SH-SY5Y (cell line): ENCODE measurements at regions not wholly inside any gene's neighbourhood (a gene's known extent, or its start where the extent isn't known, plus 50 kb on each side); places are given as distances from the start of the nearest gene placed in this dataset.
A peak's percentile ranks its signal among the peaks of the same experiment; 100 is the strongest.

ENCODE experiments used
- GATA2 ChIP-seq: IDR thresholded peaks from 2 replicates; pipeline ENCODE4 v1.6.1; 2011; ENCODE audit warnings: mild to moderate bottlenecking, low read depth, low read length
- GATA3 ChIP-seq: IDR thresholded peaks from 2 replicates; pipeline ENCODE4 v1.6.1; 2011; ENCODE audit warnings: low read depth, mild to moderate bottlenecking, low read length, moderate library complexity

- no peak for TF ChIP-seq GATA3
- TF ChIP-seq GATA2 = no peak
These were observed 360.6 kb upstream of the ADARB2 start for GRCh38 chr10:2097937-2098336.

DNA sequence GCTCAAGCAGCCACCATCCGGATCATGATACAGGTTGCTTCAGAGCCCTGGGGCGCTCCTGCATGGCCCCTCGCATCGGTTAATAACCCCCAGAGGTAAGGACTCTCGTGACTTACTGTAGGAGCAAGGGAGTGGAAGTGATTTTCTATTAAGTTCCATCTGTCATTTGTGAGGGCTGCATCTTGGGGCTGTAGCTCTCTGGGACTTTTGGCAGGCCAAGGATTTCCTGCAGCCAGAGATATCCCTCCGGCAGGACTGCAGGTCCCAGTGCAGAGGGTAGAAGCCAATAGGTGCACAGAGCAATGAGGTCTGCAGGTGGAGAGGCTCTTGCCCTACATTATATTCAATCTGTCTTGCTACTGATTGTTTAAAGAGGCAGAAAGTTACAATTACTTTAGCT lies 356.8 kb upstream of the ADARB2 start:
- no peak for TF ChIP-seq GATA2
- no peak for TF ChIP-seq GATA3

DNA sequence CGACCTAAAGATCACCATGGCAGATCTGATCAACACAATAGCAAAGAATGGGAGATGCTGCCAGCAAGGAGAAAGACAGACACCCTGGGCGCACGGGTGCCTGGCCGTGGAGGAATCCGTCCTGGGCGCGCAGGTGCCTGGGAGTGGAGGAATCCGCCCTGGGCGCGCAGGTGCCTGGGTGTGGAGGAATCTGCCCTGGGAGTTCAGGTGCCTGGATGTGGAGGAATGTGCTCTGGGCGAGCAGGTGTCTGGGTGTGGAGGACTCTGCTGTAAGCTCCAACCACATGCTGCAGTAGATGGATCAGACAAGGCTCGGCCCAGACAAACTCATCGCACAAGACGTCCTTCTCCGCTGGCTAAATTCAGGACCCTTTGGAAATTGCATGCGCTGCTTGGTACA lies 346.3 kb upstream of the ADARB2 start:
- TF ChIP-seq GATA2 = no peak
- TF ChIP-seq GATA3 = no peak

DNA sequence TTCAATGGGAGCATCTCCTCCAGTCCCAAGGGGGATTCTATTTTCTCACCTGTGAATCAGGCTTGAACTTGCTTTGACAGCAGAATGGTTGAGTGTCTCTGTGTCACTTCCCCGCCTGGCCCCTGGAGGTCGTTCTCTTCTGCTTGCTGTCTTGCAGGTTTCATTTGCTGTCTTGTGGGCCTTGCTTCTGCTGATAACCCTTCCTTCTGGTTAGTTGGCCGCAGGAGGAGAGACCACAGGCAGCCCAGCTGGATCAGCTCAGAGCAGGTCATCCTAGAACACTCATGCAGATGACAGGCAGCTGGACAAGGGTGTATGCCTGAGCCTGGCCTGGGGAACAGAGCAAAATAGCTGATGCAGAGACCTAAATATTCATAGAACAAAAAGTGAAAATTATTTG lies 344.2 kb upstream of the ADARB2 start:
- TF ChIP-seq GATA3 (no peak), GATA2 (no peak)

DNA sequence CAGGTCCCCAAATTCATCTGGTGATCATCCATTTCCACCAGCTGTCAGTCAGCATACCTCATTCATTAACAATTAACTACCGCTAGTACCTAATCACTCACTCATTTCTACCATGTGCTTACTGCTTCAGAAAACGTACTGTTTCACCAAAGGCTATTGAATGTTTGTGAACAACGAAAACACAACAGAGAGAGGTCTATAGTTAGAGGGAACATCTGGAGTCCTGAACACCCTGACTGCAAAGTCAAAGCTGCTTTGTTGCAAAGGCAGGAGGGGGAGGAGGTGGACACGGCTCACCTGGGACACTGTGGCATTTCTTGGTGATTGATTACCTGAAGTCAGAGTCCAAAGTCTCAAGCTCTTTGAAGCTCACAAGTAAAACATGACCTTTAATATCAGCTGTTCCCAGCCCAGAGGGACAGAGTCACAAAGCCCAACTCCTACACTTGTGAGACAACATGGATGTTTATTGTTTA lies 342.3 kb upstream of the ADARB2 start:
- TF ChIP-seq GATA3 (no peak), GATA2 (no peak)

DNA sequence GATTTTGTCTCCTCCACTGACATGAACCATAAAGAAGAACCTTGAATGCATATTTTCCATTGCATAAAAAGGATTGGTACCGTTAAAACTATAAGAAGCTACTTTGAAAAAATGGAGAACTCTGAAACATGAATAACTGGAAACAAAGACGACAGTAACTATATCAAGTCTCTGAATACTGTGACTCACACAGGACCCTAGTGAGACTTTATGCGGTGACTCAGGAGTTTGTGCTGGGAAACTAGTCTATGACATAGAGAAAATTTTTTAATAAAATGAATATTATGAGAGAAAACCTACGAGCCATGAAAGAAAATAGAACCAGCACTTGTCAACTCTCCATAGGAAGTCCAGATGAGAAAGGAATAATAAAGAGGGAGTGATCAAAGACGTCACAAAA lies 339.9 kb upstream of the ADARB2 start:
- TF ChIP-seq GATA2 (no peak), GATA3 (no peak)

DNA sequence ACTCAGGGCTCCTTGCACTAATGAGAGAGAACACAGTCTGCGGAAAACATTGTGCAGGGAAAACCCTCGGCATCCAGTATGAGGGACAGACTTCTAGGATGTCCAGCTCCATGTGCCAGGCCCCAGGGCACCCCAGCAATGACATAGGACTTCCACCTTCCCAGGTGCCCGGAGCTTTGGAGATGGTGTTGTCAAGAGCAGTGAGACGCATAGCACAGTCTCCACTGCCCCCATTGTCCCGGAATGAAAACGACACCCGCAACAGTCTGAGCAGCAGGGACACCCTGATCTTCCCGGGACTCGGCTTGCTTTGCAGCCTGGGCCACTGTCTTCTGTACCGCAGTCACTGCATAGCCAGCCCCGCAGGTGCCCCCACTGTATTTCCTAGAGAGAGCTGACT lies 339.2 kb upstream of the ADARB2 start:
- no peak for TF ChIP-seq GATA3
- no peak for TF ChIP-seq GATA2

GRCh38 chr10:2067015-2067414 lies 329.7 kb upstream of the ADARB2 start:
- TF ChIP-seq GATA2 (no peak), GATA3 (no peak)

GRCh38 chr10:2054728-2055127 lies 317.4 kb upstream of the ADARB2 start:
- TF ChIP-seq GATA2 (peak; percentile 24; the same call in 1 of the 2 replicates), GATA3 (no peak; the same call in 1 of the 2 replicates)

GRCh38 chr10:2053805-2054204 lies 316.5 kb upstream of the ADARB2 start:
- TF ChIP-seq GATA3 (no peak), GATA2 (no peak)

DNA sequence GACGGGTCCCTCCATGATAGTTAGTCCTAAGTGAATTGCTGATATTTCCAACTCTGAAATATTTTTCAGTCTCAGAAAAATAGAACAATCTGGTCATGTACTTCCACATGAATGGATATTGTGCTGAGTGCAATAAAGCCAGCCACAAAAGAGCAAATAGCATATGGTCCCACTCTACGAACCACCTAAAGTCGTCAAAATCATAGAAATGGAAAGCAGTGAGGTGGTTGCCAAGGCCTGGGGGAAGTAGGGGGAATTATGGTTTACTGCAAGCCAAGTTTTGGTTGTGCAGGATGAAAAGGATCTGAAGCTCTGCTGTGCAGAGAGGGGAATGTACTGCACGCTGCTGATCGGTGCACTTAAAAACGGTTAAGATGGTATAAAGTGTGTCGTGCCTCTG lies 313.8 kb upstream of the ADARB2 start:
- no peak for TF ChIP-seq GATA2
- no peak for TF ChIP-seq GATA3

GRCh38 chr10:2049560-2049959 lies 312.2 kb upstream of the ADARB2 start:
- no peak for TF ChIP-seq GATA2
- no peak for TF ChIP-seq GATA3

GRCh38 chr10:2048337-2048973 lies 311.1 kb upstream of the ADARB2 start:
- TF ChIP-seq GATA2 (no peak), GATA3 (no peak)

DNA sequence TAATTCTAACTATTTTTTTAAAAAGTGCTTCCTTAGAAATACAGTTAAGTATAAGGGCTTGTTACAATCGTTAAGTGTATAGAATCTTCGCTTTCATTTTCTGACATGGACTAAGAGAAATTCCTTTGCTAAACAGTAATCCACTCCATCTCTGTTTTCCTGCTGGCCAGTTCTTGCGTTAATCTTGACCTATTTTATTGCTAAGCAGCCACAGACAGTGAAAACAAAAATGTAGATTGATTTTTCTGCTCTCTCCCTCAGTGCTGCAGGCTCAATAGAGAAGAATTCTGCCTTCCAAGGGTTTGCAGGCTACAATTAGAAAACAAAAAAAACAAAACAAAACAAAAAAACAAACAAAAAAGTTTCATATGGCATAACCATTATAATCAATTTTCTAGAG lies 310.4 kb upstream of the ADARB2 start:
- TF ChIP-seq GATA2 (no peak), GATA3 (no peak)

- TF ChIP-seq GATA3 (no peak), GATA2 (no peak)
These were observed 306.1 kb upstream of the ADARB2 start for GRCh38 chr10:2043379-2043778.

GRCh38 chr10:2038036-2038435 lies 300.7 kb upstream of the ADARB2 start:
- TF ChIP-seq GATA3 (no peak), GATA2 (no peak)
